H1 (cell line): ENCODE measurements at regions not wholly inside any gene's neighbourhood (a gene's known extent, or its start where the extent isn't known, plus 50 kb on each side); places are given as distances from the start of the nearest gene placed in this dataset.

Experiments
- CTCF ChIA-PET: fragments of 300-600 bp; sonication (Branson Sonifier 250); formaldehyde crosslinking; loops from one replicate; lab custom pipeline; 2021; ENCODE audit not compliant: partially characterized antibody; lab: Charles Lee
- POLR2A ChIA-PET: fragments of 300-600 bp; sonication (Branson Sonifier 250); formaldehyde crosslinking; loops from one replicate; lab custom pipeline; 2021; ENCODE audit warnings: inconsistent platforms; ENCODE audit not compliant: partially characterized antibody; lab: Charles Lee
- DNase-seq, 2 experiments: peaks; one replicate each; pipeline versions ENCODE4 v3.0.0 to v3.0.0-alpha.2; 2010 to 2022; ENCODE audit warnings: low spot score in 2 of 2, low read depth in 1 of 2, mixed read lengths in 1 of 2
- FAIRE-seq: peaks from 2 replicates; lab custom pipeline; 2011; peaks lifted over from hg19 to GRCh38; lab: Jason Lieb, UNC
- H2AFZ ChIP-seq: 2 replicates; pipeline ENCODE4 v1.8.1; 2012; ENCODE audit warnings: low read length, inconsistent platforms
- H2AK5ac ChIP-seq: 2 replicates; pipeline ENCODE4 v1.6.1; 2013; ENCODE audit warnings: low read depth, low read length
- H2BK120ac ChIP-seq: replicated peaks from 2 replicates; pipeline ENCODE3; 2013; ENCODE audit warnings: low read depth, low read length, inconsistent platforms
- H2BK12ac ChIP-seq: 2 replicates; pipeline ENCODE4 v1.6.1; 2013; ENCODE audit warnings: low read depth, low read length
- H2BK15ac ChIP-seq: 2 replicates; pipeline ENCODE4 v1.6.1; 2013; ENCODE audit warnings: low read length
- H2BK20ac ChIP-seq: 2 replicates; pipeline ENCODE4 v1.6.1; 2013; ENCODE audit warnings: low read length
- H2BK5ac ChIP-seq: 2 replicates; pipeline ENCODE4 v1.6.1; 2013; ENCODE audit warnings: low read depth, low read length
- H3K14ac ChIP-seq: 2 replicates; pipeline ENCODE4 v1.6.1; 2013; ENCODE audit warnings: inconsistent platforms; ENCODE audit not compliant: insufficient read length
- H3K18ac ChIP-seq: 2 replicates; pipeline ENCODE4 v1.6.1; 2013; ENCODE audit warnings: low read length; ENCODE audit errors: extremely low read depth
- H3K23ac ChIP-seq: 2 replicates; pipeline ENCODE4 v1.6.1; 2013; ENCODE audit warnings: inconsistent platforms; ENCODE audit not compliant: insufficient read length
- H3K23me2 ChIP-seq: 2 replicates; pipeline ENCODE4 v1.6.1; 2013; ENCODE audit warnings: low read depth, low read length
- H3K27ac ChIP-seq: 2 replicates; pipeline ENCODE4 v1.6.1; 2011; ENCODE audit warnings: low read depth, low read length, inconsistent platforms
- H3K27me3 ChIP-seq, 4 experiments: replicated peaks in 1 of 4; 1 replicate in 1 of 4; 2 replicates in 3 of 4; pipeline versions ENCODE4 v1.6.1 to v1.8.1; 2011 to 2013; ENCODE audit warnings: low read length in 3 of 4, mild to moderate bottlenecking in 3 of 4, inconsistent platforms in 2 of 4, mixed read lengths in 2 of 4, moderate library complexity in 1 of 4; ENCODE audit not compliant: control insufficient read depth in 3 of 4, insufficient read depth in 3 of 4; ENCODE audit errors: extremely low read depth in 1 of 4
- H3K36me3 ChIP-seq, 4 experiments: 2 replicates each; pipeline versions ENCODE4 v1.6.1 to v1.8.1; 2011 to 2013; ENCODE audit warnings: mild to moderate bottlenecking in 4 of 4, low read length in 3 of 4, moderate library complexity in 2 of 4, control low read depth in 1 of 4, inconsistent platforms in 1 of 4; ENCODE audit not compliant: insufficient read depth in 4 of 4, control insufficient read depth in 2 of 4
- H3K4ac ChIP-seq: replicated peaks from 2 replicates; pipeline ENCODE3; 2013; ENCODE audit warnings: low read length, low read depth, mixed read lengths, inconsistent platforms; ENCODE audit not compliant: insufficient read length
- H3K4me1 ChIP-seq, 4 experiments: replicated peaks in 1 of 4; 1 replicate in 1 of 4; 2 replicates in 3 of 4; pipeline versions ENCODE4 v1.6.1 to v1.8.1; 2011 to 2013; ENCODE audit warnings: low read length in 3 of 4, inconsistent platforms in 2 of 4, mixed read lengths in 1 of 4; ENCODE audit not compliant: insufficient read depth in 4 of 4, control insufficient read depth in 3 of 4
- H3K4me2 ChIP-seq, 2 experiments: 2 replicates each; pipeline versions ENCODE4 v1.6.1 to v1.8.1; 2011 to 2013; ENCODE audit warnings: low read depth in 2 of 2, low read length in 2 of 2, control low read depth in 1 of 2, inconsistent platforms in 1 of 2, mild to moderate bottlenecking in 1 of 2; ENCODE audit not compliant: insufficient read depth in 1 of 2
- H3K4me3 ChIP-seq, 4 experiments: fragments of 200-600, 300-600 bp in 1 of 4; sonication (generic), shearing (Covaris generic), sonication (Bioruptor Twin) in 1 of 4; 2 replicates each; pipeline versions ENCODE4 v1.5.1 to v1.8.1; 2011 to 2016; ENCODE audit warnings: low read length in 4 of 4, low read depth in 3 of 4, control low read depth in 2 of 4, inconsistent platforms in 2 of 4, mild to moderate bottlenecking in 2 of 4, mixed read lengths in 1 of 4, moderate library complexity in 1 of 4; ENCODE audit not compliant: insufficient read depth in 2 of 4; ENCODE audit errors: extremely low read depth in 1 of 4
- H3K56ac ChIP-seq: replicated peaks from 2 replicates; pipeline ENCODE3; 2013; ENCODE audit warnings: low read depth, mild to moderate bottlenecking, mixed read lengths, low read length, inconsistent platforms; ENCODE audit not compliant: insufficient read length
- H3K79me1 ChIP-seq: 2 replicates; pipeline ENCODE4 v1.6.1; 2013; ENCODE audit warnings: low read depth, low read length, control low read depth
- H3K79me2 ChIP-seq, 2 experiments: 2 replicates each; pipeline versions ENCODE4 v1.6.1 to v1.8.1; 2012 to 2013; ENCODE audit warnings: low read length in 2 of 2, mild to moderate bottlenecking in 2 of 2, inconsistent platforms in 1 of 2; ENCODE audit not compliant: insufficient read depth in 2 of 2, control insufficient read depth in 1 of 2
- H3K9ac ChIP-seq, 4 experiments: replicated peaks in 1 of 4; 1 replicate in 1 of 4; 2 replicates in 3 of 4; pipeline versions ENCODE4 v1.6.1 to v1.8.1; 2011 to 2013; ENCODE audit warnings: low read depth in 3 of 4, low read length in 3 of 4, control low read depth in 2 of 4, mild to moderate bottlenecking in 2 of 4, moderate library complexity in 2 of 4, inconsistent platforms in 1 of 4; ENCODE audit errors: extremely low read depth in 1 of 4
- H3K9me3 ChIP-seq, 2 experiments: 2 replicates each; pipeline versions ENCODE4 v1.6.1 to v1.8.1; 2012 to 2013; ENCODE audit warnings: mild to moderate bottlenecking in 2 of 2, moderate library complexity in 2 of 2, control low read depth in 1 of 2, inconsistent platforms in 1 of 2, low read depth in 1 of 2, low read length in 1 of 2, mixed read lengths in 1 of 2; ENCODE audit not compliant: insufficient read depth in 2 of 2
- H4K20me1 ChIP-seq, 2 experiments: replicated peaks in 1 of 2; 2 replicates each; pipeline versions ENCODE3 to v1.8.1; 2011 to 2013; ENCODE audit warnings: inconsistent platforms in 2 of 2, low read length in 2 of 2, mild to moderate bottlenecking in 1 of 2; ENCODE audit not compliant: insufficient read depth in 2 of 2, control insufficient read depth in 1 of 2
- H4K5ac ChIP-seq: 2 replicates; pipeline ENCODE4 v1.6.1; 2013; ENCODE audit warnings: low read length, low read depth, mixed read lengths, inconsistent platforms; ENCODE audit not compliant: insufficient read length
- H4K8ac ChIP-seq: 2 replicates; pipeline ENCODE4 v1.8.0; 2013; ENCODE audit warnings: mild to moderate bottlenecking, moderate library complexity, low read length, inconsistent platforms; ENCODE audit not compliant: insufficient read depth; ENCODE audit errors: extremely low read depth
- H4K91ac ChIP-seq: replicated peaks from 2 replicates; pipeline ENCODE3; 2013; ENCODE audit warnings: low read length, mixed read lengths, inconsistent platforms; ENCODE audit not compliant: insufficient read length
- BRCA1 ChIP-seq: IDR thresholded peaks from 2 replicates; pipeline ENCODE4 v1.6.1; 2012; ENCODE audit warnings: low read depth, low read length, improper control_type of control experiment
- CTBP2 ChIP-seq: IDR thresholded peaks from 2 replicates; pipeline ENCODE4 v1.7.0; 2011; ENCODE audit warnings: borderline replicate concordance, mild to moderate bottlenecking, moderate library complexity, mixed read lengths, low read length; ENCODE audit not compliant: insufficient read depth, insufficient read length
- EZH2 ChIP-seq: fragments of 200-600 bp; sonication (generic); IDR thresholded peaks from 2 replicates; pipeline ENCODE4 v1.7.1; 2012; ENCODE audit warnings: low read depth, mild to moderate bottlenecking, moderate library complexity, low read length, inconsistent platforms; ENCODE audit not compliant: severe bottlenecking
- GTF2F1 ChIP-seq: IDR thresholded peaks from 2 replicates; pipeline ENCODE4 v1.6.1; 2012; ENCODE audit warnings: low read depth, low read length, improper control_type of control experiment, borderline replicate concordance
- MAFK ChIP-seq: IDR thresholded peaks from 2 replicates; pipeline ENCODE4 v1.6.1; 2012; ENCODE audit warnings: low read depth, mild to moderate bottlenecking, improper control_type of control experiment, low read length
- POLR2AphosphoS5 ChIP-seq: IDR thresholded peaks from 2 replicates; pipeline ENCODE4 v1.6.1; 2011; ENCODE audit warnings: low read depth, low read length
- RXRA ChIP-seq: IDR thresholded peaks from 2 replicates; pipeline ENCODE4 v1.6.1; 2011; ENCODE audit warnings: low read depth, mild to moderate bottlenecking, low read length, moderate library complexity; ENCODE audit not compliant: insufficient read depth
- SAP30 ChIP-seq: fragments of 300-600 bp; sonication (generic); IDR thresholded peaks from 2 replicates; pipeline ENCODE4 v1.7.1; 2012; ENCODE audit warnings: low read length, moderate library complexity, mild to moderate bottlenecking, inconsistent platforms; ENCODE audit not compliant: insufficient read depth, insufficient replicate concordance
- SUZ12 ChIP-seq: fragments of 200-600 bp; sonication (generic); IDR thresholded peaks from 2 replicates; pipeline ENCODE4 v1.6.1; 2012; ENCODE audit warnings: mild to moderate bottlenecking, inconsistent platforms, low read length, moderate library complexity, mixed read lengths
- TBP ChIP-seq: IDR thresholded peaks from 2 replicates; pipeline ENCODE4 v1.6.1; 2011; ENCODE audit warnings: low read depth, low read length, improper control_type of control experiment
- YY1 ChIP-seq: IDR thresholded peaks from 2 replicates; pipeline ENCODE4 v1.6.1; 2011; ENCODE audit warnings: low read depth, mild to moderate bottlenecking, low read length
- WGBS, 2 experiments: shearing (Covaris generic) in 1 of 2; methylation state at CpG; one replicate each; pipeline versions ENCODE4 v1.1.6 to v1.1.7; 2013 to 2015; ENCODE audit warnings: low lambda C conversion rate in 2 of 2, mixed read lengths in 2 of 2, inconsistent platforms in 1 of 2, low coverage in 1 of 2, missing lambda C conversion rate in 1 of 2; ENCODE audit not compliant: insufficient replicate concordance in 2 of 2, insufficient coverage in 1 of 2, insufficient read length in 1 of 2; ENCODE audit errors: extremely low coverage in 1 of 2, missing lambda C conversion rate in 1 of 2; 5-methylcytosine and 5-hydroxymethylcytosine counted together

- Histone ChIP-seq H3K27me3 (no peaks in the 10 kb centered on the region), H3K36me3 (no peaks in the 10 kb centered on the region), H2BK15ac (no peak overlapping the region), H3K9me3 (no peaks in the 10 kb centered on the region), H3K79me1 (no peaks in the 10 kb centered on the region), H4K91ac (no peak overlapping the region), H3K23me2 (no peaks in the 10 kb centered on the region; the same call in 1 of the 2 replicates), H3K4me3 (no peak overlapping the region), H4K20me1 (no peaks in the 10 kb centered on the region), H4K8ac (no peak overlapping the region), H3K23ac (no peak overlapping the region), H3K56ac (no peak overlapping the region), H2AK5ac (no peak overlapping the region), H3K14ac (no peak overlapping the region), H2BK20ac (no peak overlapping the region), H3K9ac (no peak overlapping the region), H3K18ac (no peak overlapping the region), H3K4me1 (no peaks in the 10 kb centered on the region), H3K4ac (no peak overlapping the region), H2BK120ac (no peak overlapping the region), H2AFZ (no peak overlapping the region), H2BK12ac (no peak overlapping the region), H4K5ac (no peak overlapping the region), H2BK5ac (no peak overlapping the region), H3K4me2 (no peak overlapping the region), H3K27ac (no peak overlapping the region), H3K79me2 (no peaks in the 10 kb centered on the region)
- DNase-seq (no peak), FAIRE-seq (no peak)
- WGBS, 2 experiments, result 91% methylated on average over 5 of the region's 5 CpGs; no CpG with 5 or more reads in 1 of the 2 experiments
- ChIA-PET CTCF (no interaction called here), POLR2A (no interaction called here)
- no peak for TF ChIP-seq SAP30
- TF ChIP-seq TBP, result no peak
- TF ChIP-seq RXRA, result no peak
- TF ChIP-seq MAFK, result no peak
- TF ChIP-seq YY1, result no peak
- no peak for TF ChIP-seq GTF2F1
- no peak for TF ChIP-seq BRCA1
- no peak for TF ChIP-seq POLR2AphosphoS5
- TF ChIP-seq EZH2, result no peak
- no peak for TF ChIP-seq CTBP2
- TF ChIP-seq SUZ12, result no peak
These were observed 208.2 kb downstream of the THBS2 start for GRCh38 chr6:169045486-169045885.
